ENCODE measurements at regions not wholly inside any gene's neighbourhood (a gene's known extent, or its start where the extent isn't known, plus 50 kb on each side); places are given as distances from the start of the nearest gene placed in this dataset.
"Not testable (repeated sequence)": the region's sequence is repeated elsewhere in the genome, so short reads cannot be mapped to it uniquely, and the experiment has no call there.

DNA sequence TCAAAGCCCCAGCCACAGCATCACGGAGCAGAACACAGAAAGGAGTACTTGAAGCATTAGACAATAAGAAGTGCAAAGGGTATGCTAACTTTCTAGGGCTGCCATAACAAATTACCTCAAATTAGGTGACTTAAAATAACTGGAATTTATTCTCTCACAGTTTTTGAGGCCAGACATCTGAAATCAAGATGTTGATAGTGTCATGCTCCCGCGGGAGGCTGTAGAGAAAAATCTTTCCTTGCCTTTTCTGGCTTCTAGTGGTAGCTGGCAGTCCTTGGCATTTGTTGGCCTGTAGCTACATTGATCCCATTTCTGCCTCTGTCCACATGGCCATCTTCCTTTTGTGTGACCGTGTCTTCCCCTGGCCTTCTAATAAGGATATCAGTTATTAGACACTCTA, 51.9 kb upstream of the SPDL1 start:
- no peak overlapping the region for H3K4me3 ChIP-seq (ENCODE audit: control insufficient read depth, low read depth, low read length)
- peak; percentile 21 for DNase-seq (ENCODE audit: low read depth)
- TF ChIP-seq, protein P1, sequence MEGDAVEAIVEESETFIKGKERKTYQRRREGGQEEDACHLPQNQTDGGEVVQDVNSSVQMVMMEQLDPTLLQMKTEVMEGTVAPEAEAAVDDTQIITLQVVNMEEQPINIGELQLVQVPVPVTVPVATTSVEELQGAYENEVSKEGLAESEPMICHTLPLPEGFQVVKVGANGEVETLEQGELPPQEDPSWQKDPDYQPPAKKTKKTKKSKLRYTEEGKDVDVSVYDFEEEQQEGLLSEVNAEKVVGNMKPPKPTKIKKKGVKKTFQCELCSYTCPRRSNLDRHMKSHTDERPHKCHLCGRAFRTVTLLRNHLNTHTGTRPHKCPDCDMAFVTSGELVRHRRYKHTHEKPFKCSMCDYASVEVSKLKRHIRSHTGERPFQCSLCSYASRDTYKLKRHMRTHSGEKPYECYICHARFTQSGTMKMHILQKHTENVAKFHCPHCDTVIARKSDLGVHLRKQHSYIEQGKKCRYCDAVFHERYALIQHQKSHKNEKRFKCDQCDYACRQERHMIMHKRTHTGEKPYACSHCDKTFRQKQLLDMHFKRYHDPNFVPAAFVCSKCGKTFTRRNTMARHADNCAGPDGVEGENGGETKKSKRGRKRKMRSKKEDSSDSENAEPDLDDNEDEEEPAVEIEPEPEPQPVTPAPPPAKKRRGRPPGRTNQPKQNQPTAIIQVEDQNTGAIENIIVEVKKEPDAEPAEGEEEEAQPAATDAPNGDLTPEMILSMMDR (conservative IDR thresholded peaks at IDR 0.05; ENCODE audit: control insufficient read depth, insufficient read depth, low read depth, low read length), result no peak

DNA sequence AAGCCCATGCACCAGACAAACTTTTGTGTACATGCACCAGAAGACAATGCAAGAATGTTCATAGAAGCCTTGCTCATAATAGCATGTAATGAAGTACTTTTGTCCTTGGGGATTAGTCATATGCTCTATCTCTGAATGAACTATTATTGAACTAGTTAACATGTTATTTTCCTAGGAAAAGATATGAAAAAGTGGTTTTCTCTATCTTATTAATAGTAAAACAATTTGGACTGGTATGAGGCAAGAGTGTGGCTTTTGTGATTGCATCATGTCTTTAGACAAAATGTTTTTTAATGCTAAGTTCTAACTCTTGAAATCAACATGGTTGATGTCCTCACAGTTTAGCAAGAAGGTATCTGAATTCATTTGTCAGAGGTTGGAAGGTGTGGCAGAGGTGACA, 55.7 kb upstream of the SPDL1 start:
- no peak overlapping the region for H3K4me3 ChIP-seq (ENCODE audit: control insufficient read depth, low read depth, low read length)
- DNase-seq (ENCODE audit: low read depth), result peak; percentile 79
- TF ChIP-seq, protein P1 (conservative IDR thresholded peaks at IDR 0.05; ENCODE audit: control insufficient read depth, insufficient read depth, low read depth, low read length), result no peak

DNA sequence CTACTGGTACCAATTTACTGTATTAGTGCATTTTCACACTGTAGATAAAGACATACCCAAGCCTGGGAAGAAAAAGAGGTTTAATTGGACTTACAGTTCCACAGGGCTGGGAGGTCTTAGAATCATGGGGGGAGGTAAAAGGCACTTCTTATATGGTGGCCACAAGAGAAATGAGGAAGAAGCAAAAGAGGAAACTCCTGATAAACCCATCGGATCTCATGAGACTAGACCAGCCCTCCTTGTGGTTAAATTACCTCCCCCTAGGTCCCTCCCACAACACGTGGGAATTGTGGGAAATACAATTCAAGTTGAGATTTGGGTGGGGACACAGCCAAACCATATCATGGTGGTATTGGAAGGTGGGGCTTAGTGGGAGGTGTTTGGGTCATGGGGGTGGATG, 56.5 kb upstream of the SPDL1 start:
- no peak for DNase-seq (ENCODE audit: low read depth)
- H3K4me3 ChIP-seq (ENCODE audit: control insufficient read depth, low read depth, low read length), result no peak overlapping the region
- TF ChIP-seq, protein P1 (conservative IDR thresholded peaks at IDR 0.05; ENCODE audit: control insufficient read depth, insufficient read depth, low read depth, low read length), result no peak

DNA sequence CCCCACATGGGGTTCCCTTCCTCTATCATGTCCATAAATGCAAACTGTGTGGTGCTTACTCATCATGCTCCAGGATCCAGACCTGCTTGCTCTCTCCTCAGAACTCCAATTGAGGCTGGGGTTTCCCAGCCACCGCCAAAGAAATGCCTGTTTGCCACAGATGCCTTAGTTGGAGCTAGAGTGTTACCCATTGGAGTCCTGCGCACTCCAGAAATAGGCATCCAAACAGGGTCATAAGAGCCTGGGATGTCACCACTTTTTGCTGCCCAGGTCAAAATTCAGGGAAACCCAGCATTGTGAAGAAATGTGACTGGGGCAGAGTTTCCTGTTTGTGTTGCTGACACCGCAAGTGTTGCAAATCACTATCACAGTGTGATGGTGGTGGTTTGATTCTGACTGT, 60.7 kb upstream of the SPDL1 start:
- TF ChIP-seq, protein P1 (conservative IDR thresholded peaks at IDR 0.05; ENCODE audit: control insufficient read depth, insufficient read depth, low read depth, low read length), result no peak
- no peak for DNase-seq (ENCODE audit: low read depth)

DNA sequence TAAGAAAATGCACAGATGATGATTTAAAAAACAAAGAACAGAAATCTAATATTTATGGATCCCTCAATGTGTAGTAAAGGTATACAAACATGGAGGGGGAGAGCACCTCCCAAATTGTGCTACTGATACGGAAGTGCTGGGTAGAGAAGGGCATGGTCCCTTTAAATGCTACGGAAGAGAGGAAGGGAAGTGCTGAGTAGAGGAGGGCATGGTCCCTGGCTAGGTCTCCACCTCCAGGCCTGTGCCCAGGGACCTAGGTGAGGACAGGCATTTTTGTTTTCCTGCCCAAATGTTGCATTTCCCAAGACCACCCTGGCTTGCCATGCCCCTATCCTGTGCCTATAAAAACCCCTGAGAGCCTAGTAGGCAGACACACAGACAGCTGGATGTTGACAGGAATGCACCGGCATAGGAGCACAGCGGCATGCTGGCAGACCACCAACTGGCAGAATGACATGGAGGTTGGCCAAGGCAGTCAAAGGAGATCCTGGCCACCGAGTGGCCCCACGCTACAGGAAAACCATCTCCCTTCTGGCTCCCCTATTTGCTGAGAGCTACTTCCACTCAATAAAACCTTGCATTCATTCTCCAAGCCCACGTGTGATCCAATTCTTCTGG, 62.1 kb upstream of the SPDL1 start:
- TF ChIP-seq, protein P1 (conservative IDR thresholded peaks at IDR 0.05; ENCODE audit: control insufficient read depth, insufficient read depth, low read depth, low read length), result no peak
- H3K4me3 ChIP-seq (ENCODE audit: control insufficient read depth, low read depth, low read length), result no peak overlapping the region
- DNase-seq (ENCODE audit: low read depth), result peak; percentile 16

More for the DNA sequence above, 60.7 kb upstream of the SPDL1 start:
- no peak overlapping the region for H3K4me3 ChIP-seq (ENCODE audit: control insufficient read depth, low read depth, low read length)

DNA sequence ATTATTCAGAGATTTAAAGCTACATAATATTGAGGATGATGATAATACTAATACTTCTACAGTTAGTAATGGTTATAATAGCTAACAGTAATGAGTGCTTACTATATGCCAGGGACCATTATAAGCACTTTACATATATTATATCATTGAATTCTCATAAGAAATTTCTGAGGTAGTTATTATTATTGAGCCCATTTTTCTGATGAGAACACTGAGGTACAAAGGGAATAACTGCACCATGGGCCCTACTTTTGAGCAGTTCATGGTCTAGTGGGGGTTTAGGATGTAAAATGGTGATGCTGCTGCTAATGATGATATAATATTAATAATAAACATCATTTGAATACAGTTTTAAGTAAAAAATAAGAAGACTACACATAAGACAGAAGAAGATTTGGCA, 64.2 kb upstream of the SPDL1 start:
- no peak overlapping the region for H3K4me3 ChIP-seq (ENCODE audit: control insufficient read depth, low read depth, low read length)
- DNase-seq (ENCODE audit: low read depth), result no peak
- TF ChIP-seq, protein P1 (conservative IDR thresholded peaks at IDR 0.05; ENCODE audit: control insufficient read depth, insufficient read depth, low read depth, low read length), result no peak

DNA sequence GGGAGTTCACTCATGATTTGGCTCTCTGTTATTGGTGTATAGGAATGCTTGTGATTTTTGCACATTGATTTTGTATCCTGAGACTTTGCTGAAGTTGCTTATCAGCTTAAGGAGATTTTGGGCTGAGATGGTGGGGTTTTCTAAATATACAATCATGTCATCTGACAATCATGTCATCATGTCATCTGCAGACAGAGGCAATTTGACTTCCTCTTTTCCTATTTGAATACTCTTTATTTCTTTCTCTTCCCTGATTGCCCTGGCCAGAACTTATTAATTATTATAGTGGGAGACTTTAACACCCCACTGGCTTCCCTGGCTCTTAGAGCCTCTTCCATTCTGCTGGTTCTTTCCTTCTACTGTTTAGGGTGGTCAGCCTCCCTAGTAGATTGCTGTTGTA, 64.8 kb upstream of the SPDL1 start:
- not testable (repeated sequence) for DNase-seq (ENCODE audit: low read depth); H3K4me3 ChIP-seq (ENCODE audit: control insufficient read depth, low read depth, low read length)
